NCI-H2171 (cell line): ENCODE measurements at regions not wholly inside any gene's neighbourhood (a gene's known extent, or its start where the extent isn't known, plus 50 kb on each side); places are given as distances from the start of the nearest gene placed in this dataset.
A peak's percentile ranks its signal among the peaks of the same experiment; 100 is the strongest.
"Not testable (repeated sequence)": the region's sequence is repeated elsewhere in the genome, so short reads cannot be mapped to it uniquely, and the experiment has no call there.

ENCODE experiments used
- DNase-seq: peaks from one replicate; lab custom pipeline; 2025; lab: John Stamatoyannopoulos, UW

- no peak for DNase-seq
Measured at GRCh38 chr20:47927944-47928343, 142.7 kb upstream of the SULF2 start.

DNA sequence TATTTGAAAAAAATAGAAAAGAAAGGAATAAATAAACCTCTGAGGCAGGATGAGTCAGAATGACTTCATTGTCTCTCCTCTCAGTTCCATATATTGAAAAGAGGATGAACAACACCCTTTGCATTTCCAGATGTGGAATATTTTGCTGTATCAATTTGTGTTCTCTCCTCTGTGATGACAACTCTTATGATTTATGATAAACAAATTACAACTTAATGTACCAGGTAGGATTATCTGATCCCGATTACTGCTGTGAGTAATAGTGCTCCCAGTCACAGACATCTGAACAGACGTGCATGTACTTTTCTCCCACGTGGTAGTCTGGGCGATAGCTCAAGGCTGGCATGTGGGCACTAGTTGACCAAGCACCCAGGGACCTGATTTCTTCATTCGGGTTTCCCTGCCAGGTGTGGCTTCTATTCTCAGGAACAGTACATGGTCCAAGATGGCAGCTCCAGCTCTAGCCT is 142.1 kb upstream of the SULF2 start:
- DNase-seq = no peak

- DNase-seq = no peak
Measured at GRCh38 chr20:47926731-47927130, 141.4 kb upstream of the SULF2 start.

GRCh38 chr20:47925593-47925992 is 140.3 kb upstream of the SULF2 start:
- DNase-seq = no peak

DNA sequence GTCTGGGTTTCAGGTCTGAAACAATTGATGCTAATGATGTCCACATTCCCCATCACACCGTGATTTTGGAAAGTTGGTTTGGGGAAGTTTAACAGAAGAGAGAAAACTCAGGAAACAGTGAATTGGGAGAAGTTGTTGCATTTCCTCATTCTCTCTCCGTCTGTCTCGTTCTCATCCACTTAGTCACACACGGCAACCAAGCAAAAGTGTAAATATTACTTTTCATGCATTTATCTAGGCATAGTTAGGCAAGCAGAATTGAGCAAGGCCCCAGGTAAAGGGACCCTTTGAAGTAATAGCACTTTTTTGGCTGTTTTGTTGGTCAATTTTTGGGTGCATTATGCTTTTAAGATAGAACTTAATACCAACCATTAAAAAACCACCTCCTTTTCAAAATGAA is 137.0 kb upstream of the SULF2 start:
- DNase-seq = no peak

DNA sequence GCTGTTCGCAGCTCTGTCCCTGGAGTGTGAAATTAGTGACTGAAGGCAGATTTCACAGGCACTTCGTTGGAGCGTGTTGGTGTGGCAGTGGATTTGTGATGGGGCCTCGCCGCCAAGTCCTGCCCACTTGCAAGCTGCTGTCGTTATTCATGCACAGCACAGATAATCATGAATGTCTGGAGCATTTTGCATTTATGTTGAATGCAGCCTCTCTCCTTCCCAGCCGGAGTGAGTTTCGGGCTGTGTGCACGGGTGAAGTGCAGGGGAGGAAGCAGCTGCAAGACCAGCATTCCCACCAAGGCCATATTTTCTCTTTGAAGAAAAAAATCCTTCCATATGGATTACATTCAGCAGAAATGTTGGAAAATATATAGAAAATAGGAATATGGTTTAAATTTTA is 136.5 kb upstream of the SULF2 start:
- DNase-seq = not testable (repeated sequence)

GRCh38 chr20:47921408-47921807 is 136.1 kb upstream of the SULF2 start:
- DNase-seq = no peak

DNA sequence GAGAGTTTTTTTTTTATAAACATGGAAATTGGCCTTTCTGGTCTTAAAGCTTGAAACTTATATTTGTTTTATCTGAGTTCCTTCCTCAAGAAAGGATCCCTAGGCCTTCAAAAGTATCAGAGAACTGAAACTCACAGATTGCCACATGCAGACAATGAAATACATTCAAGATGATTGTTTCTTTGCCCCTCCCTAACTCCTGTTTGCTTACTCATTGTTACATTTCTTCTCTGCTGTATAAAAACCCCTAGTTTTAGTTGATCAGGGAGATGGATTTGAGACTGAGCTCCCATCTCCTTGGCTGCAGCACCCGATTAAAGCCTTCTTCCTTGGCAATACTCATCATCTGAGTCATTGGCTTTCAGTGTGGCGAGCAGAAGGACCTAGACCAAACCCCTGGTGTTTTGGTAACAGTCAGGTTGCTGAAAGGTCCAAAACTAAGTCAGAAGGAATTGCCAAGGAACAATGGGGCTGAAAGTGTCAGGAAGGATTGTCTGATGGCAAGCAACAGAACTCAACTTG is 132.3 kb upstream of the SULF2 start:
- DNase-seq = no peak

DNA sequence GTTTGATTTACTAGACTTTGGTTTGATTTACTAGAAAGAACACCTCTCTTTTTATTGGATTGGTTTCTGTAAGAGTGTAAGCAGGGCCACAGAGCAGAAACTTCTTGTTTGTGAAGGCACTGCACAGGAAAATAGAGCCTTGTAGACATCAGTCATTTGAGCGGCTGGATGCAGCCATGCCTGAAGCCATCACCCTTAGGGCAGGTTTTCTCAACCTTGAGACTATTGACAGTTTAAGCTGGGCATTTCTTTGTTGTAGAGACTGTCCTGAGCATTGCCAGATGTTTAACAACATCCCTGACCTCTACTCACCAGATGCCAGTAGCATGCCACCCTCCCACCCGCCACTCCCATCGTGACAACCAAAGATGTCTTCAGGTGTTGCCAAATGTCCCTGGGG is 130.2 kb upstream of the SULF2 start:
- DNase-seq = no peak

DNA sequence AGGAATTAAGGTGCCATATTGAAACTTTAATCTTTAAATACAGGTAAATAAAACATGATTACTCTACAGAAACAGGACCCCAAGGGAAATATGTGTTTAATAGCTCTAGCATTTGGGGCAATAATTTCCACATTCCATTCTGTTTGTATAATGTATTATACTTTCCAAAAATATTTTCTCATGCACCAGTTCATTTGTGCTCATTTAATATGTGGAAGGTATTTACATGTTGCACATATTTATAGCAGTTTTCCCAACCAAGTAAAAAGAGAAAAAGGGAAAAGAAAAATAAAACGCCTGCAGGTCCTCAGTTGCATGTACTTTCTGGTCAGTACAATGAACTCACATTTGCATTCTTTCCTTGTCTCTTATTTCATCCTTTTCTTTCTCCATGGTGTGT is 129.5 kb upstream of the SULF2 start:
- no peak for DNase-seq

DNA sequence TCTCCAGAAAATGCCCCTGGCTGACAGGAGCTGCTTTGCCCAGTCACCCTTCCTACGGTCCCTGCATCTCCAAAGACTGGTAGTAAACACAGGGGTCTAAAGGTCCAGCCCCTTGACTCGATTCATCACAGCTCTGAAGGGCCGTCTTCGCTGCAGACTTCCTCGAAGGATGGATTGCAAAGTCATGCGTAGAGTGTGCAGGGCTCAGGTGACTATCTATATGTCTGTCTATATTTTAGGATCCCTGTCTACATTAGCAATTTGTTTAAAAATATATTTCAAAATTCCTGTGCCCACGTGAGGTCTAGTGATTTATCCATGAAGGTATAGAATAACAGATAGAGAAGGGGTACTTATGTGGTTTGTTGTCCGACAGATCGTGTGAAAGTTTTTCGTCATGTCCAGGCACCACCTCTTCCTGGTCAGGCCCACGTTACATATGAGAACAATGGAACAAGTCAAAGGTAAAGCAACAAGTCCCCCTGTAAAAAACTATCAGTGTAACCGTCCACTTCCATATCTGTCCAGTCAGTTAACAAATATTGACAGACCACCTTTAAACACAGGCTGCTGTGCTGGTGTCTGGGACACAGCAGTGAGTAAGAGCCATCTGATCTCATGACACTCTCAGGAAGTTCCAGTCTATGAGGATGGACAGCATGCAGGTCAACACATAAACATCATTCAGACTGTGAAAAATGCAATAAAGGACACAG is 127.7 kb upstream of the SULF2 start:
- DNase-seq = not testable (repeated sequence)

DNA sequence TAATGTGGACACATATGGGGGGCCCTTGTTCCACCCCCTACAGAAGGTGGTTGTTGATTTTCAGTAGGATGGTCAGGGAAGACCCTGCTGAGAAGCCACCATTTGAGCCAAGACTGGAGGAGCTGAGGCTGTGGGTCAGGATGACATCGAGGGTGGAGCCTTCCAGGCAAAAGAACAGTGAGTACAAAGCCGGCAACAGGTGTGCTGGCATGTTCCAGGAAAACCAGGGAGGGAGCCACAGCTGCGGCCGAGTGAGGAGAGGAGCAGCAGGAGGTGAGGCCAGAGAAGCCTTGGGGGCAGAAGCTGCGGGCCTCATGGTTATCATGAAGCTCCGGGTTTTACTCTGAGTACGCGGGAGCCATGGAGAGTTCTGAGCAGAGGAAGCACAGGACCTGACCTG is 126.9 kb upstream of the SULF2 start:
- not testable (repeated sequence) for DNase-seq

- not testable (repeated sequence) for DNase-seq
Measured at GRCh38 chr20:47909696-47910369, 124.6 kb upstream of the SULF2 start.

GRCh38 chr20:47908361-47909035 is 123.2 kb upstream of the SULF2 start:
- DNase-seq = peak; percentile 93

DNA sequence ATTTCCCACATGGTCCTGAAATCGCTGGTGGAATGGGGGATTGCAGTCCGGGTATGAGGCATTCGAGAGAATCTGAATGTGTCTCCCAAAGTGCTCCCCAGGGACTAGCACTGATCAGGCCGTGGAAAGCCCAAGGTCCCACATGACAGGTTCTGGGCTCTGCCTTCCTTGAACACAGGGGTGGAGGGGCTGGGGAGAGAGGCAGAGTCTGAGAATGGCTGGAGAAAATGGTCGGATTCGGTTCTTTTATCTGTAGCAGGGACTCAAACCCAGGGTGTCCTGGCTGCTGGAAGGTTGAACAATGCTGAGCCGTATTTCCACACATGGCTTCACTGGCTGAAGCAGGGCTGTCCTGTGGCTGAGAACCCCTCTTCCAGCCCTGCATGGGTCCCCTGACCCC is 122.7 kb upstream of the SULF2 start:
- peak; percentile 69 for DNase-seq

GRCh38 chr20:47907031-47907675 is 121.9 kb upstream of the SULF2 start:
- peak; percentile 92 for DNase-seq

DNA sequence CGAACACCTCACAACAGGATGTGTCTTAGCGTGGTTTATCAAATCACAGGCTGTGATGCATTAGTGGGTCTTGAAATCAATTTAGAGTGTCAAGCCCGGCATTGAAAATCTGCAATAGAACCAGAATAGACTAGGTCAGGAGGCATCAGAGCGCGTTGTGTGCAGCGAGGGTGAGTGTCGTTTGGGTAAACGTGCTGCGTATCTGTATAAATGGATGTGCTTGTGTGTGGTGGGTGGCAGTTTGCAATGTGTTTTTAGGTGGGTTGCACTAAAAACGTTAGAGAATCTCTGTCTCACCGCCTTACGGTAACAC is 121.0 kb upstream of the SULF2 start:
- DNase-seq = no peak

DNA sequence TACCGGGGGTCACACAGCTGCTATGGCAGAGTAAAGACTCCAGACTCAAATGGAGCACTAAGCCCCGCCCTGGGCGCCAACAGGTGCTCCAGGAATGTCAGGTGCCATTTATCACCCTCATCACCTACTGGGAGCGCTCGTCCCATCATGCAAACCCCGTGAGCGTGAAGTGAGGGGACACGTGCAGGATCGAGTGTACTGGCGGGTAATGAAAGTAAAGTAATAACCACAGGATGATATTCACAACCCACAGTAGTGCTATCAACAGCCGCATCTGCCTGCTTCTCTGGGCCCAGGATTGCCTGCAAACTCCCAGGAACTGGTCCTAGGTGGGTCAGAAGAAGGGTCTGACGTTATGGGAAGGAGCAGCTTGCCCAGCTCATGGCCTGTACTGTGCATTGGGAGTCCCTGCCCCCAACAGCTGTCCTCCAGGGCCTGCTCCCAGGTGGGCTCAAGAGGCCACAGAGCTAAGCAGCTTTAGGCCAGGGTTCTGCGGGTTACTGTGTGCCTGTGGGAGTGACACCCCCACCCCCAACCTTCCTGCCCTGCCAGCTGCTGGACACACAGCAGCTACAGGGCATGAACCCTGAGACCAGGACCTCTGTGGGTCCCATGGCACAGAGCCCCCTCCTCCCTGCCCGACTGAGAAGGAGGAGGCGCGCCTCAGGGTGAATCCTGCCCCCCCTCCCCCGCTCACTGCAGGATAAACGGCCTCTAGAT is 120.5 kb upstream of the SULF2 start:
- no peak for DNase-seq

DNA sequence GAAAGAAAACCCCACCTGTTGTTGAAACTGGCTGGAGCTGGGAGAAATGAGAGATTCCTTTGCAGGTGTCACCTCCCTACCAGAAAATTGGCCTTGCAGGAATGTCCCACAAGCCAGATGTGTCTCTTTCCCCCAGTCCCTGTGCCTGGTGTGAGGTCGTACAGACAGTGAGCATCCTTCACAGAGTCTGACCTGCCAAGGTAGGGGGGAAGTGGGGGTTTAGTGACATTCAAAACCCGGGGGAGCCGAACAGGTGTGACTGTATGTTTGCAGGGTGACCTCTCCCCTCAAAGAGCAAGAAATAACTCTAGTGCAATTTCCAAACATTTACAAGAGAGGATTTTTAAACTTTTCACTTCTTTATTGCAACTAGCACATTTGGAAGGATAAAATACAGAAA is 117.7 kb upstream of the SULF2 start:
- not testable (repeated sequence) for DNase-seq

DNA sequence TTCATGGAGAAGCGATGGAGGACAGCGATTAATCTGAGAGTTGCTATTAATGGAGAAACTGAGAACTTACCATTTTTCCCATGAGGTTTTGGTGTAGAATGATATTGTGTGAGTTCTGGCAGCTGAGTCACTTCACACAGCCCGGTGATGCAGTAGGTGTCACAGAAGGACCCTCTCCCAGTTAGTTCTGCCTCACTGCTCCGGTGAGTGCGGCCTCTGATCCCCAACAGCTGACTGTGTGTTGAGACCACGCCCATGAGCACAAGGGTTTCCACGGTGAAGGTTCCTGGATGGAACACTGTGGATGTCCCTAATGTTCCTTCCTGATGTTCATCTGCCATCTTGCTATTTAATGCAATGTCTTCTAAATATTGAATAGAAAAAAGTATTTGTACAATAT is 114.0 kb upstream of the SULF2 start:
- DNase-seq = not testable (repeated sequence)

DNA sequence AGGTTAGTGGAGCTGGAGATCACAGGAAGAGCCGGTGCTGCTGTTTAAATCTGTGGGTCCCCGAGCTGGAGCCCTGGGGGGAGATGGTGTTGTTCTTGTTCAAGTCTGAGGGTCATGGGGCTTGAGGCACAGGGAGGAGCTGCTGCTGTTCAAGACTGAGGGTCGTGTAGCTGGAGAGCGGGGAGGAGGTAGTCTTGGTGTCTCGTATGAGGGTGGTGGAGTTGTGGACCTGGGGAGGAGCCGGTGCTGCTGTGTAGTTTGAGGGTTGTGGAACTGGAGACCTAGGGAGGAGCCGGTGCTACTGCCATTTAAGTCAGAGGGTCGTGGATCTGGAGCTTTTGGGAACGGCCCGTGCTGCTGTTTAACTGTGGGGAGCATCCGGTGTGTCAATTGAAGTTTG is 112.2 kb upstream of the SULF2 start:
- no peak for DNase-seq

- DNase-seq = not testable (repeated sequence)
Measured at GRCh38 chr20:47892681-47893080, 107.4 kb upstream of the SULF2 start.
